CD14-positive monocyte (primary cell): ENCODE measurements at regions not wholly inside any gene's neighbourhood (a gene's known extent, or its start where the extent isn't known, plus 50 kb on each side); places are given as distances from the start of the nearest gene placed in this dataset.

Experiments used
- DNase-seq, 3 donors: peaks; one replicate each; pipeline ENCODE4 v3.0.0-alpha.2; 2011 to 2022
- H2AFZ ChIP-seq: 2 replicates; pipeline ENCODE4 v1.6.0; 2012; ENCODE audit warnings: mild to moderate bottlenecking, low read depth, low read length, inconsistent platforms; ENCODE audit not compliant: insufficient read depth, poor library complexity, severe bottlenecking
- H3K27ac ChIP-seq, 2 donors: 1 replicate in 1 of 2; 2 replicates in 1 of 2; pipeline ENCODE4 v1.5.1; 2012 to 2013; ENCODE audit warnings: low read length in 2 of 2, control low read depth in 1 of 2, inconsistent platforms in 1 of 2, low read depth in 1 of 2, mild to moderate bottlenecking in 1 of 2
- H3K27me3 ChIP-seq, 2 donors: one replicate each; pipeline versions ENCODE4 v1.6.0 to v1.6.1; 2011 to 2013; ENCODE audit warnings: low read length in 2 of 2; ENCODE audit not compliant: control insufficient read depth in 2 of 2, insufficient read depth in 2 of 2
- H3K36me3 ChIP-seq, 2 donors: replicated peaks in 1 of 2; 1 replicate in 1 of 2; 2 replicates in 1 of 2; pipeline versions ENCODE4 v1.5.1 to v1.6.1; 2012 to 2013; ENCODE audit warnings: low read length in 2 of 2, control low read depth in 1 of 2, inconsistent platforms in 1 of 2, mild to moderate bottlenecking in 1 of 2; ENCODE audit not compliant: insufficient read depth in 2 of 2, control insufficient read depth in 1 of 2
- H3K4me1 ChIP-seq, 2 donors: 1 replicate in 1 of 2; 2 replicates in 1 of 2; pipeline versions ENCODE4 v1.5.1 to v1.6.1; 2012 to 2013; ENCODE audit warnings: low read length in 2 of 2, control low read depth in 1 of 2, inconsistent platforms in 1 of 2, mild to moderate bottlenecking in 1 of 2, moderate library complexity in 1 of 2; ENCODE audit not compliant: insufficient read depth in 2 of 2, control insufficient read depth in 1 of 2
- H3K4me2 ChIP-seq: replicated peaks from 2 replicates; pipeline ENCODE3; 2012; ENCODE audit warnings: low read length, moderate library complexity, mild to moderate bottlenecking; ENCODE audit not compliant: poor library complexity, severe bottlenecking; ENCODE audit errors: extremely low read depth
- H3K4me3 ChIP-seq, 3 experiments: fragments of 200-600 bp in 1 of 3; sonication (generic) in 1 of 3; replicated peaks in 1 of 3; 1 replicate in 2 of 3; 2 replicates in 1 of 3; pipeline ENCODE4 v1.5.1; 2011 to 2013; ENCODE audit warnings: low read length in 3 of 3, mild to moderate bottlenecking in 3 of 3, control low read depth in 2 of 3, low read depth in 2 of 3, inconsistent platforms in 1 of 3, moderate library complexity in 1 of 3
- H3K79me2 ChIP-seq: 2 replicates; pipeline ENCODE4 v1.6.0; 2012; ENCODE audit warnings: mild to moderate bottlenecking, control low read depth, inconsistent platforms, low read length, moderate library complexity; ENCODE audit not compliant: insufficient read depth
- H3K9ac ChIP-seq: 2 replicates; pipeline ENCODE4 v1.6.0; 2017; ENCODE audit warnings: low read length, mild to moderate bottlenecking; ENCODE audit not compliant: insufficient read depth, poor library complexity, severe bottlenecking
- H3K9me3 ChIP-seq, 2 donors: replicated peaks in 1 of 2; 1 replicate in 1 of 2; 2 replicates in 1 of 2; pipeline versions ENCODE4 v1.5.1 to v1.6.1; 2012 to 2013; ENCODE audit warnings: low read length in 2 of 2, control low read depth in 1 of 2; ENCODE audit not compliant: control insufficient read depth in 1 of 2, insufficient read depth in 1 of 2
- H4K20me1 ChIP-seq: 2 replicates; pipeline ENCODE4 v1.6.0; 2012; ENCODE audit warnings: mild to moderate bottlenecking, low read length, control low read depth, moderate library complexity; ENCODE audit not compliant: insufficient read depth
- H3K27ac Mint-ChIP-seq, 7 donors: one replicate each; pipeline ENCODE4 v1.8.0; 2020; ENCODE audit warnings: mild to moderate bottlenecking in 7 of 7, mixed read lengths in 7 of 7, moderate library complexity in 6 of 7, inconsistent platforms in 2 of 7
- H3K27me3 Mint-ChIP-seq, 3 donors: one replicate each; pipeline ENCODE4 v1.8.0; 2021 to 2022; ENCODE audit warnings: low read depth in 3 of 3, mild to moderate bottlenecking in 3 of 3, mixed read lengths in 3 of 3, moderate library complexity in 3 of 3, inconsistent platforms in 1 of 3
- H3K36me3 Mint-ChIP-seq, 2 donors: one replicate each; pipeline ENCODE4 v1.8.0; 2020; ENCODE audit warnings: mixed read lengths in 2 of 2, inconsistent platforms in 1 of 2, mild to moderate bottlenecking in 1 of 2
- H3K4me1 Mint-ChIP-seq: one replicate; pipeline ENCODE4 v1.8.0; 2020; ENCODE audit warnings: mild to moderate bottlenecking, mixed read lengths
- H3K4me3 Mint-ChIP-seq, 2 donors: one replicate each; pipeline ENCODE4 v1.8.0; 2020; ENCODE audit warnings: mild to moderate bottlenecking in 2 of 2, mixed read lengths in 2 of 2, moderate library complexity in 1 of 2
- H3K9me3 Mint-ChIP-seq, 7 donors: one replicate each; pipeline ENCODE4 v1.8.0; 2020 to 2022; ENCODE audit warnings: mixed read lengths in 7 of 7, mild to moderate bottlenecking in 6 of 7, moderate library complexity in 6 of 7, inconsistent platforms in 2 of 7
- CTCF ChIP-seq: fragments of 200-600 bp; IDR thresholded peaks from one replicate; pipeline ENCODE4 v1.8.0; 2022; ENCODE audit warnings: antibody characterized with exemption, mild to moderate bottlenecking
- WGBS: methylation state at CpG from one replicate; pipeline ENCODE4 v1.1.5; 2013; ENCODE audit warnings: missing lambda C conversion rate; ENCODE audit not compliant: insufficient coverage; 5-methylcytosine and 5-hydroxymethylcytosine counted together
- intact Hi-C, 2 donors: fragments of 100-400 bp; cut with micrococcal nuclease; formaldehyde crosslinking; loops; one replicate each; pipeline versions ENCODE4 v1.15.0 to v1.15.1; 2023

DNA sequence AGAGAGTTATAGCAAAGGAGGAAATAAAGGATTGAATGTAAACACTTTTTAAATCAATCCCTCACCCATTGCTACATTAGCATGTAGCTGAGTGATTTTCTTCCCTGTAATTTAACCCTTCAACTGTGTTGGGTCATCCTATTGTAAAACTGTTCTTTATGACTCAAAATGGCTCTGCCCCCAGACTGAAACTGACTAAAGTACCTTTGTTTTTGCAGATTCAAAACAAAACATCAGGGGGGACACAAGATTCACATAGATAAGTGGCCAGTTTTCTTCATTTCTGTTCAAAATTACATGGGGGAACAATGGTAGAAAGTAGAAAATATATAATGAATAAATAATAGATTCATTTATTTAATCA, 268.4 kb downstream of the IGSF11 start:
- no peak for DNase-seq
- H3K27ac Mint-ChIP-seq: no peak overlapping the region
- no peak for TF ChIP-seq CTCF
- Histone ChIP-seq H3K4me1 (no peaks in the 10 kb centered on the region), H3K9me3 (no peaks in the 10 kb centered on the region), H3K79me2 (no peaks in the 10 kb centered on the region), H3K27me3 (no peaks in the 10 kb centered on the region), H3K9ac (no peak overlapping the region), H2AFZ (no peak overlapping the region), H3K4me3 (no peak overlapping the region), H3K36me3 (no peaks in the 10 kb centered on the region), H4K20me1 (no peaks in the 10 kb centered on the region), H3K4me2 (no peak overlapping the region), H3K27ac (no peak overlapping the region)
- H3K4me1 Mint-ChIP-seq: no peaks in the 10 kb centered on the region
- intact Hi-C loops: no loop called here
- H3K9me3 Mint-ChIP-seq: peaks cover 0 to 3% (median 0%) of the 10 kb centered on the region in 7 donors
- no peak overlapping the region for H3K4me3 Mint-ChIP-seq
- H3K36me3 Mint-ChIP-seq: no peaks in the 10 kb centered on the region
- peaks cover 0 to 5% (median under 1%) of the 10 kb centered on the region in 3 donors for H3K27me3 Mint-ChIP-seq

GRCh38 chr3:118772036-118772435, 262.6 kb downstream of the IGSF11 start:
- Histone ChIP-seq H3K27ac (no peak overlapping the region), H3K36me3 (no peaks in the 10 kb centered on the region), H3K27me3 (no peaks in the 10 kb centered on the region), H3K4me2 (no peak overlapping the region), H3K4me1 (no peaks in the 10 kb centered on the region), H3K9me3 (peaks cover 0 to 5% of the 10 kb centered on the region in 2 donors), H3K79me2 (no peaks in the 10 kb centered on the region), H2AFZ (no peak overlapping the region), H4K20me1 (no peaks in the 10 kb centered on the region), H3K4me3 (no peak overlapping the region), H3K9ac (no peak overlapping the region)
- DNase-seq: no peak
- H3K27ac Mint-ChIP-seq: no peak overlapping the region
- no peak overlapping the region for H3K4me3 Mint-ChIP-seq
- intact Hi-C loops: no loop called here
- no peaks in the 10 kb centered on the region for H3K4me1 Mint-ChIP-seq
- peaks cover 0 to 4% (median 0%) of the 10 kb centered on the region in 7 donors for H3K9me3 Mint-ChIP-seq
- WGBS: no CpG with 5 or more reads among the region's 2 CpGs
- no peak for TF ChIP-seq CTCF
- H3K27me3 Mint-ChIP-seq: peaks cover 0 to 1% (median 0%) of the 10 kb centered on the region in 3 donors
- H3K36me3 Mint-ChIP-seq: no peaks in the 10 kb centered on the region
